Kidney (tissue), 13 donors: ENCODE measurements at regions not wholly inside any gene's neighbourhood (a gene's known extent, or its start where the extent isn't known, plus 50 kb on each side); places are given as distances from the start of the nearest gene placed in this dataset.

Source experiments
- DNase-seq, 5 donors: peaks; one replicate each; pipeline ENCODE4 v3.0.0-alpha.2; 2013 to 2020
- FAIRE-seq: peaks from 2 replicates; lab custom pipeline; 2012; peaks lifted over from hg19 to GRCh38; lab: Jason Lieb, UNC
- H3K27ac ChIP-seq, 2 donors: one replicate each; pipeline ENCODE4 v1.7.0; 2013; ENCODE audit warnings: low read depth in 2 of 2, low read length in 2 of 2, inconsistent platforms in 1 of 2
- H3K27me3 ChIP-seq: one replicate; pipeline ENCODE4 v1.7.1; 2013; ENCODE audit warnings: low read length, inconsistent platforms; ENCODE audit not compliant: control insufficient read depth, insufficient read depth
- H3K36me3 ChIP-seq, 3 donors: one replicate each; pipeline versions ENCODE4 v1.7.0 to v1.7.1; 2013; ENCODE audit warnings: low read length in 3 of 3, control low read depth in 1 of 3, inconsistent platforms in 1 of 3; ENCODE audit not compliant: insufficient read depth in 3 of 3, control insufficient read depth in 2 of 3
- H3K4me1 ChIP-seq, 3 donors: one replicate each; pipeline versions ENCODE4 v1.7.0 to v1.7.1; 2013; ENCODE audit warnings: low read length in 3 of 3, inconsistent platforms in 1 of 3, low read depth in 1 of 3; ENCODE audit not compliant: control insufficient read depth in 2 of 3, insufficient read depth in 2 of 3
- H3K4me3 ChIP-seq, 3 donors: one replicate each; pipeline versions ENCODE4 v1.7.0 to v1.8.1; 2013; ENCODE audit warnings: low read length in 3 of 3, control low read depth in 1 of 3, inconsistent platforms in 1 of 3
- H3K9ac ChIP-seq, 3 donors: one replicate each; pipeline versions ENCODE4 v1.7.0 to v1.7.1; 2013; ENCODE audit warnings: low read length in 3 of 3, control low read depth in 1 of 3, inconsistent platforms in 1 of 3
- H3K9me3 ChIP-seq, 3 donors: one replicate each; pipeline versions ENCODE4 v1.7.0 to v1.7.1; 2013; ENCODE audit warnings: low read length in 3 of 3, control low read depth in 1 of 3, inconsistent platforms in 1 of 3; ENCODE audit not compliant: control insufficient read depth in 2 of 3, insufficient read depth in 1 of 3
- CTCF ChIP-seq: IDR thresholded peaks from 3 replicates; pipeline ENCODE4 v1.5.1; 2012; ENCODE audit warnings: mild to moderate bottlenecking, moderate library complexity, borderline replicate concordance; ENCODE audit not compliant: insufficient read depth; ENCODE audit errors: extremely low read depth
- intact Hi-C: fragments of 100-400 bp; cut with DNase I; formaldehyde crosslinking; loops from one replicate; pipeline ENCODE4 v1.11.1; 2022
- donor health status: control.
- donor health status: control.
- donor health status: control.
- donor health status: control.
- donor health status: control.
- donor health status: DM: yes; HTN: yes; CAD: no.
- donor health status: Normal renal cell carcinoma (clear cell type).

- no peak overlapping the region for H3K27ac ChIP-seq
- FAIRE-seq (no peak), DNase-seq (no peak)
- no peaks in the 10 kb centered on the region for H3K27me3 ChIP-seq
- H3K4me3 ChIP-seq = no peak overlapping the region
- no peak for TF ChIP-seq CTCF
- intact Hi-C loops = no loop called here
- no peaks in the 10 kb centered on the region for H3K9me3 ChIP-seq
- no peaks in the 10 kb centered on the region for H3K36me3 ChIP-seq
- H3K4me1 ChIP-seq = no peaks in the 10 kb centered on the region
- no peak overlapping the region for H3K9ac ChIP-seq
These were observed 139.3 kb downstream of the IRS2 start for GRCh38 chr13:109647053-109647452.

GRCh38 chr13:109646423-109646822 is 140.0 kb downstream of the IRS2 start:
- no peaks in the 10 kb centered on the region for H3K9me3 ChIP-seq
- no peak overlapping the region for H3K27ac ChIP-seq
- H3K36me3 ChIP-seq = no peaks in the 10 kb centered on the region
- H3K4me1 ChIP-seq = no peaks in the 10 kb centered on the region
- H3K4me3 ChIP-seq = no peak overlapping the region
- intact Hi-C loops = no loop called here
- H3K9ac ChIP-seq = no peak overlapping the region
- FAIRE-seq (no peak), DNase-seq (no peak)
- no peak for TF ChIP-seq CTCF
- no peaks in the 10 kb centered on the region for H3K27me3 ChIP-seq

- Histone ChIP-seq H3K4me3 (no peak overlapping the region), H3K27me3 (no peaks in the 10 kb centered on the region), H3K9me3 (peaks cover 0 to 4% (median 3%) of the 10 kb centered on the region in 3 donors), H3K9ac (no peak overlapping the region), H3K4me1 (no peaks in the 10 kb centered on the region), H3K27ac (no peak overlapping the region), H3K36me3 (no peaks in the 10 kb centered on the region)
- TF ChIP-seq CTCF = no peak
- FAIRE-seq = no peak
- DNase-seq = no peak
- intact Hi-C loops = no loop called here
These were observed 140.6 kb downstream of the IRS2 start for GRCh38 chr13:109645831-109646230.

- H3K9me3 ChIP-seq = peaks cover 0 to 8% (median 3%) of the 10 kb centered on the region in 3 donors
- TF ChIP-seq CTCF = no peak
- no peak overlapping the region for H3K27ac ChIP-seq
- no peaks in the 10 kb centered on the region for H3K27me3 ChIP-seq
- no peak overlapping the region for H3K4me3 ChIP-seq
- intact Hi-C loops = no loop called here
- no peaks in the 10 kb centered on the region for H3K36me3 ChIP-seq
- no peaks in the 10 kb centered on the region for H3K4me1 ChIP-seq
- H3K9ac ChIP-seq = no peak overlapping the region
- FAIRE-seq (no peak), DNase-seq (no peak)
These were observed 141.4 kb downstream of the IRS2 start for GRCh38 chr13:109644956-109645355.
